Loucy (cell line): ENCODE measurements at regions not wholly inside any gene's neighbourhood (a gene's known extent, or its start where the extent isn't known, plus 50 kb on each side); places are given as distances from the start of the nearest gene placed in this dataset.

ENCODE experiments used
- CTCF ChIP-seq: fragments of 200-600 bp; sonication (generic); conservative IDR thresholded peaks from 2 replicates; pipeline ENCODE4 v1.5.1; 2014; ENCODE audit warnings: mild to moderate bottlenecking, antibody characterized with exemption, low read length
- EZH2phosphoT487 ChIP-seq: fragments of 200-600 bp; IDR thresholded peaks from 2 replicates; pipeline ENCODE4 v1.6.1; 2018; ENCODE audit warnings: antibody characterized with exemption, mild to moderate bottlenecking, moderate library complexity, borderline replicate concordance

- no peak for TF ChIP-seq CTCF
- no peak for TF ChIP-seq EZH2phosphoT487
These were observed 170.7 kb downstream of the TMEM182 start for GRCh38 chr2:102932501-102932900.
